Activated T-cell treated with anti-CD3 and anti-CD28 coated beads for 48 hours (primary cell): ENCODE measurements at regions not wholly inside any gene's neighbourhood (a gene's known extent, or its start where the extent isn't known, plus 50 kb on each side); places are given as distances from the start of the nearest gene placed in this dataset.
"Not testable (repeated sequence)": the region's sequence is repeated elsewhere in the genome, so short reads cannot be mapped to it uniquely, and the experiment has no call there.

Source experiments
- DNase-seq: peaks from one replicate; pipeline ENCODE4 v3.0.0-alpha.2; 2020; ENCODE audit warnings: low read depth

- no peak for DNase-seq
These were observed 1623.3 kb upstream of the B3GALT2 start for GRCh38 chr1:194809665-194810064.

GRCh38 chr1:194809215-194809614, 1622.8 kb upstream of the B3GALT2 start:
- DNase-seq = no peak

- no peak for DNase-seq
These were observed 1621.3 kb upstream of the B3GALT2 start for GRCh38 chr1:194807530-194808220.

- DNase-seq = no peak
These were observed 1616.2 kb upstream of the B3GALT2 start for GRCh38 chr1:194802572-194802971.

- DNase-seq = no peak
These were observed 1609.6 kb upstream of the B3GALT2 start for GRCh38 chr1:194795917-194796593.

- no peak for DNase-seq
These were observed 1600.6 kb upstream of the B3GALT2 start for GRCh38 chr1:194787001-194787400.

GRCh38 chr1:194786027-194786426, 1599.6 kb upstream of the B3GALT2 start:
- no peak for DNase-seq

- no peak for DNase-seq
These were observed 1590.2 kb upstream of the B3GALT2 start for GRCh38 chr1:194776657-194777056.

- DNase-seq = no peak
These were observed 1588.1 kb upstream of the B3GALT2 start for GRCh38 chr1:194774535-194774934.

- DNase-seq = no peak
These were observed 1569.0 kb upstream of the B3GALT2 start for GRCh38 chr1:194755241-194755994.

GRCh38 chr1:194738843-194739242, 1552.4 kb upstream of the B3GALT2 start:
- DNase-seq = not testable (repeated sequence)

- DNase-seq = no peak
These were observed 1548.6 kb upstream of the B3GALT2 start for GRCh38 chr1:194734970-194735369.

- no peak for DNase-seq
These were observed 1544.6 kb upstream of the B3GALT2 start for GRCh38 chr1:194731025-194731424.

GRCh38 chr1:194730304-194730703, 1543.9 kb upstream of the B3GALT2 start:
- no peak for DNase-seq

GRCh38 chr1:194723067-194723466, 1536.7 kb upstream of the B3GALT2 start:
- DNase-seq = no peak

- no peak for DNase-seq
These were observed 1531.5 kb upstream of the B3GALT2 start for GRCh38 chr1:194717941-194718340.

GRCh38 chr1:194717334-194717733, 1530.9 kb upstream of the B3GALT2 start:
- DNase-seq = no peak

GRCh38 chr1:194710671-194711070, 1524.3 kb upstream of the B3GALT2 start:
- DNase-seq = no peak

- no peak for DNase-seq
These were observed 1523.0 kb upstream of the B3GALT2 start for GRCh38 chr1:194709439-194709838.

GRCh38 chr1:194707074-194707473, 1520.7 kb upstream of the B3GALT2 start:
- no peak for DNase-seq

- no peak for DNase-seq
These were observed 1518.9 kb upstream of the B3GALT2 start for GRCh38 chr1:194705123-194705854.

- DNase-seq = no peak
These were observed 1512.5 kb upstream of the B3GALT2 start for GRCh38 chr1:194698908-194699318.
